ENCODE measurements at regions not wholly inside any gene's neighbourhood (a gene's known extent, or its start where the extent isn't known, plus 50 kb on each side); places are given as distances from the start of the nearest gene placed in this dataset.

DNA sequence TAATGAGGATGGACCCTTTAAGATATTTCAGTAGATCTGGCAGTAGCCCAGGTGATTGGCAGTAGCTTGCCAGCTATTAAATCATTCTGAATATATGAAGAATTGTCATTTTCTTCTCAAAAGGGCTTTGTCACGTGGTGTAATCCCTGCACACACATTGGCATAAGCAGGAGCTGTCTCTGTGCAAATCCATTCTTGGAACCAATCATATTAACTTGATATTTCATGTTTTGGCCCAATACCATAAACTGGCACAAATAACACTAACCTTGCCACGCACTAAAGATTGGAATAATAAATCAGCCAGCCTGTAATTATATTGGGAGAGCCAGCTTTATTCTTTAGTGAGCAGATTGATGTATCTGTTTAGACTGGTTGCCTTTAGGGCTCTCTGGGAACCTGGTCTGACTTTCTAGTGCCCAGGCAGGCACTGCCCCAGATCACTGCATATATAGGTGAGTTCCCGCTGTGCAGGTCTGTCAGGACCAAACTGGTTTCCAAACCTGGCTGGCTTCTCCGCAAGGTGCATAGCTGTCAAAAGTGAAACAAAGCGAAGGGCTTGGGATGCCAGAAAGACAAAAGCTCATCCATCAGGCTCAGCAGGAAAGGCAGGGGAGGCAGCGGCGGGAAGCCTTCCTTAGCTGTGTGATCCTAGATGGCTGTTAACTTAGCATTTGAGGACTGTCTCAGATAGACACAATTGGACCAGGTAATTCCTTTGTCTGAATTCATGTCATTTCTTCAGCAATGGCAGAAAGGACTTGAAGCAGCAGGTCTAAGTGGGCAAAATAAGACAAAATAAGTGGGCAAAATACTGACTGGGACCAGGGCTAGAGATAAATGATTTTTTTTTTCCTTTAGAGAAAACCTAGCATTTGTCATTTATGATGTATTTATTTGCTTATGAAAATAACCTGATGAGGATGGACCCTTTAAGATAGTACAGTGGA lies 128.8 kb upstream of the DYRK2 start:
- intact Hi-C loops (cut with DNase I), result loop anchor here (5.0 to 10.0 kb wide), 2 partner anchors 87 to 125 kb away; partner anchors contain the start of gene DYRK2
- DNase-seq (ENCODE audit: low spot score), result no peak

- intact Hi-C loops (cut with DNase I), result loop anchor here (10.0 kb wide), 1 partner anchor 124 kb away; the partner anchor contains the start of gene DYRK2
- DNase-seq (ENCODE audit: low spot score), result no peak
These were observed 127.9 kb upstream of the DYRK2 start for GRCh38 chr12:67520606-67521005.

DNA sequence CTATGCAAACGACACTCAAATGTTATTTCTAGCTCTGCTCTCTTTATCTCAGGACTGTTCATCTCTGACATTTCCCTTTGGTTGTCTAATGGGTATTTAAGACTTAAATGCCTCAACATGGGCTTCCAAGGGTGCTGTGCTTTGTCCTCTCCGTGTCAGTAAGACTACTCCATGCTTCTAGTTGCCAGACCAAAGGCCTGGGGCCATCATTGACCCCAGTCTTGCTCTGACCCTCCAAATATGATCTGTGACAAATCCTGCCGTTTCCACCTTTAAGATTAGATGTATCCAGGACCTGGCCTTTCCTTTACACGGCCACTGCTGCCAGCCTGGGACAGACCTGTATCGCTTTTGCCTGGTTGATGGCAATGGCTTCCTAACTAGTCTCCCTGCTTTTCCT lies 126.3 kb upstream of the DYRK2 start:
- intact Hi-C loops (cut with DNase I), result loop anchor here (10.0 kb wide), 1 partner anchor 123 kb away; the partner anchor contains the start of gene DYRK2

DNA sequence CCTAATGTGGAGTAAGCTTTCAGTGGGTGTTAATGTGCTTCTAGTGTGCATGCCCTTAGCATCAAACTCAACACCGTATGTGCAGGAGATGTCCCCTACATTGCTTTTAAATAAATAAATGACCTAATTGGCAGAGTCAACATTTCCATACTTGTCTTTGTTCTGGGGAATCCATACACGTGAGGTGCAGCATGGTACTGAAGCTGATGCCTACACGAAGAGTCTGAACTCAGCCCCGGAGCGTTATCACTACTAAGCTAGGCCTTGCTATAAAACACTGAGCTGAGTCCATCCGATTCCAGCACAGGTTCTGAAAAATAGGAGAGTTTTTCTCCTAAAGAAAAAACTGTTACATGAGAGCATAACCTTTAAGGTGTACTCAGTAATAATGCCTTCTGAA lies 125.0 kb upstream of the DYRK2 start:
- no peak for DNase-seq (ENCODE audit: low spot score)
- intact Hi-C loops (cut with DNase I), result loop anchor here (10.0 kb wide), 1 partner anchor 121 kb away; the partner anchor contains the start of gene DYRK2

More for the DNA sequence above, 126.3 kb upstream of the DYRK2 start:
- no peak for DNase-seq (ENCODE audit: low spot score)

DNA sequence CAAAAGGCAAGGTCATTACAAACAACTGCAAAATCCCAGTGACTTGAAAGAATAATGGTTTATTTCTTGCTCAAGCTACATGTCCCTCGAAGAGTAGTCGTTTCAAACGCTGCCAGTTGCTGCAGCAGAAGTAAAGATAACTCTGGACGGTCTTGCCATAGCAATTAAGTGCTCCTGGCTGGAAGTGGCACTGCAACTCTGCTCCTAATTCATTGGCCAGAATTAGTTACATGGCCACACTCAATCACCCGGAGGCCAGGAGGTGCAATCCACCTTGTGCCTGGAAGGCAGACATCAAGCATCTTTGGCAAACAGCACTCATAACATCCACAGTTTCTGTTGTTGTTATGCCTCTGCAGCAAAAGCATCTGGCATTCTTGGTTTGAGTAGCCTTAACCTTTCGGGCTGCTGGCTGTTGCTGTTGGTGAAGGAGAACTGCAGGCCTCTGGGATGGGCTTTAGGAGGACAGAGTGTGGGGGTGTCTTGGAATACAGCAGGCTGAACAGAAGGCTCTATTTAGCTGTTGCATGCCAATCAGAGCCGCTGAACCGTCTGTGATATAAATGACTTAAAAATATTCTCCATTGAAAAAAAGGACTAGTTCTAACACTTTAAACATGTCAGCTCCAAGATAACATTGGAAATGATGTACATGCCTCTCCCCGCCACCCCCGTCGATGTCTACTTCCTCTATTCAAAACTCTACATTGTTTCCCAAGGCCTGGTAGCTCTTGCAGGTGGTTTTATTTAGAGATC lies 123.5 kb upstream of the DYRK2 start:
- DNase-seq (ENCODE audit: low spot score), result no peak
- intact Hi-C loops (cut with DNase I), result loop anchor here (10.0 kb wide), 1 partner anchor 120 kb away; the partner anchor contains the start of gene DYRK2

DNA sequence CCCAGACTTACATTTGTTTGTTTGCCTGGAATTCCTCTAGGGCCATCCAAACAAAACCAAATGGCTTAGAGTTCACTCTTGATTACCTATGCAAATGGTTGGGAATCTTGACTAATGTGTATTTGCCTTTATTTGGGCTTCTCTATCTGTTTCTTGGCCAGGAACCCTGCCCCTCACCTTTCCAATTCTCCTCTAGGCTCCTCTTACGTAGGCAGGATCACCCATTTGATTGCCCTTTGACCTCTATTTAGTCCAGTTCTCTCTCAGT lies 123.0 kb upstream of the DYRK2 start:
- no peak for DNase-seq (ENCODE audit: low spot score)
- intact Hi-C loops (cut with DNase I), result loop anchor here (10.0 kb wide), 1 partner anchor 119 kb away; the partner anchor contains the start of gene DYRK2

- no peak for DNase-seq (ENCODE audit: low spot score)
- intact Hi-C loops (cut with DNase I), result loop anchor here (10.0 kb wide), 1 partner anchor 119 kb away; the partner anchor contains the start of gene DYRK2
These were observed 122.4 kb upstream of the DYRK2 start for GRCh38 chr12:67526129-67526528.

DNA sequence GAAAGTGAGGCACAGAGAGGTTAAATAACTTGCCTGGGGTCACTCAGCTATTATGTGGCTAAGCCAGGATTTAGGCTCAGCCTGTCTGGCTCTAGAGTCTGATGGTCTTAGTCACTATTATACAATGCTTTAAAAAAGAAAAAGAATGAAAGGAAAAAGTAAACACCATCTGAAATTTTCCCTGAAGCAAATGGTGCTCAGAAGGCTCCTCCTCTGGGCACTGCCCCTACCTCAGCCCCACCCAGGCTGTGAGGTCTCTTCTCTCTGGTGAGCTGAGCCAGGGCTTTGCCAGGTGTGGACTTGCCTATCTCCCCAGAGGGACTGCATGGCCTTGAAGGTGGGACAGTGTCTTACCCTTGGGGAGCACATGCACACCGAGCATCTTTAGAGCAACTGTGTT lies 117.5 kb upstream of the DYRK2 start:
- DNase-seq (ENCODE audit: low spot score), result no peak
- intact Hi-C loops (cut with DNase I), result loop anchor here (5.0 kb wide), 1 partner anchor 89 kb away; no protein-coding TSS in a partner anchor

DNA sequence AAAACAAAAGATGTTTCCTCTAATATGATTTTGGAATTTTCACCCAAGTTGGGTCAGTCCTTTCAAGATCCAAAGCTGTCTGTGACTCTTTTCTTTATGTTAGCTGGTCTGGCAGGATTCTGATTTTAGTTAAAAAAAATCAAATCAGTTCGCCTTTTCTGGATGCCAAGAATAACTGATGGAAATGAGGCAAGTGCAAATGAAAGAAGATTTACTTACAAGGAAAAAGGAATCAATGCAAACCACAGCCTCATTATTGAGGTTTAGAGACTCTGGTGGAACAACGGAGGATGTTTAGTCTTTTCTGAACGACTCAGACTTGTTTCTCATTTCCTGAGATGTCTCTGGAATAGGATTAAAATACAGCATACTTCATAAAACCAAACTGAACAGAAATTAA lies 117.0 kb upstream of the DYRK2 start:
- no peak for DNase-seq (ENCODE audit: low spot score)
- intact Hi-C loops (cut with DNase I), result loop anchor here (5.0 kb wide), 1 partner anchor 89 kb away; no protein-coding TSS in a partner anchor

DNA sequence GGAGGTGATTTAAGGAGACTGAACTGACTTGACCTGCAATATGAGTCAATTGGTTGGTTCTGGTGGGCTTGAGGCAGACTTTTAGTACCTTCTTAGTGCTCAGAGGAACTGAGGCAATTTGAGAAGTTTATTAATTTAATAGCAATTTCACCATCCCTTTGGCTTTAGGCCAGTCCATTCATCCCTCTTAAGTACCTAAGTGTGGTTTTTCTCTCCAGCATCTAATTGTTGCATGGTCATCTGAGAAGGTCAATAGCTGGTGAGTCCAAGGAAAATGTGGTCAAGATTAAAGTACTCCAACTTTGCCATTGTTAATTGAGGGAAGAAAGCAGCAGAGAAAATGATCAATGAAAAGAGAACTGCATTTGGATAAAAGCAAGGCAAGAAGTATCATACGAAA lies 115.4 kb upstream of the DYRK2 start:
- intact Hi-C loops (cut with DNase I), result loop anchor here (5.0 kb wide), 1 partner anchor 91 kb away; no protein-coding TSS in a partner anchor
- DNase-seq (ENCODE audit: low spot score), result no peak

- no peak for DNase-seq (ENCODE audit: low spot score)
- intact Hi-C loops (cut with DNase I), result loop anchor here (5.0 kb wide), 1 partner anchor 92 kb away; no protein-coding TSS in a partner anchor
These were observed 114.5 kb upstream of the DYRK2 start for GRCh38 chr12:67534046-67534445.

DNA sequence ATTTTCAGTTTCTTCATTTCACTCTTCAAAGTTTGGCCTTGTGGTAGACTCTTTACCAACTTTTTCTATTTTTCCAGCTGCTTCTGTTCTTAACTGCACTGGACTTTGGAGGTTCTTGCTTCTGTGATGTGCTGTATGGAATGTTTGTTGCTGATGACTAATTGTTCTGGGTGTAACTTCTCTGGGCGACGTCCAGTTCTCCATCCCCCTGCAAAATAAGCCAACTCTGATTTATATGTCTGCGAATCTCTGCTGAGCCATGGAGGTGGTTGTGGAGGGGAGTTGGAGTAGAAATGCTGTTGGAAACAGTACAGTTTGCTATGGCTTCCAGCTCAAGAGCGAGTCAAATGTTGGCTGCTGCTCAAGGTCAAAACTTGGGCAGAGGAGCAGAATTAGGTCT lies 113.9 kb upstream of the DYRK2 start:
- no peak for DNase-seq (ENCODE audit: low spot score)
- intact Hi-C loops (cut with DNase I), result loop anchor here (5.0 kb wide), 1 partner anchor 92 kb away; no protein-coding TSS in a partner anchor

GRCh38 chr12:67535176-67535575 lies 113.4 kb upstream of the DYRK2 start:
- no peak for DNase-seq (ENCODE audit: low spot score)
- intact Hi-C loops (cut with DNase I), result no loop called here

GRCh38 chr12:67535971-67536370 lies 112.6 kb upstream of the DYRK2 start:
- intact Hi-C loops (cut with DNase I), result no loop called here

DNA sequence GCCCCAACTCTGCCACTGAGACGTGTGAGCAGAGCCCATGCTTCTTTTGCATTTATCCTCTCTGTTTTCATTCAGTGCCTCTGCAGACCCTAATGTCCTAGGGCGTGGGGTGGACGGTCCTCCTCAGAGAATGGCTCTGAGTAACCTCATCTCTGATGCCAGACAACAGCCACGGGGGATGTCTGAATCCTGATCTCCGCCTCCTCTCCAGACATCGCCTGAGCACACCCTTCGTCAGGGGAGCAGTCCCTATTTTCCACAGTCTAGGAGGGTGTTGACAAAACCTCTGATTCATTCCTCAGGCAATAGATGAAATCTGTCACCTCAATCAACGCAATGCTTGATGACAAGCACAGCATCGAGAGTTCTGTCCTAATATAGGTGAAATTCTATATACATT lies 109.2 kb upstream of the DYRK2 start:
- DNase-seq (ENCODE audit: low spot score), result no peak
- intact Hi-C loops (cut with DNase I), result no loop called here

More at GRCh38 chr12:67535971-67536370, 112.6 kb upstream of the DYRK2 start:
- no peak for DNase-seq (ENCODE audit: low spot score)

DNA sequence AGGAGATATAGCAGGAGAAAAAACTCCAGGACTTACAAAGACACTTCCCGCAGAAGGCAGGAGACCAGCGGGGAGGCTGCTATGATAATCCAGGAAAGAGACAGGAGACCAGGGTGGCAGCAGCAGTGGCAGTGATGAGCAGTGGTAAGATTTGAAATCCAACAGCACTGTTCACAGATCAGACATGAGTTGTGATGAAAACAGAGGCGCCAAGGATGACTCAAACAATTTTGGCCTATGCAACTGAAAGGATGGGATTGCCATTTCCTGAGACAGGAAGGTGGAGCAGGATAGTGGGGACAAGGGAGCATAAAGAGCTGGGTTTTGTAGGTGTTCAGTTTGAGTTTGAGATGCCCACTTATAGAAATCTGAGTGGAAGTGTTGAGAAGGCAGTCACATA lies 108.6 kb upstream of the DYRK2 start:
- intact Hi-C loops (cut with DNase I), result no loop called here

GRCh38 chr12:67540920-67541624 lies 107.5 kb upstream of the DYRK2 start:
- no peak for DNase-seq (ENCODE audit: low spot score)
- intact Hi-C loops (cut with DNase I), result no loop called here

More for the DNA sequence above, 108.6 kb upstream of the DYRK2 start:
- DNase-seq (ENCODE audit: low spot score), result no peak

GRCh38 chr12:67541625-67541991 lies 106.9 kb upstream of the DYRK2 start:
- no peak for DNase-seq (ENCODE audit: low spot score)
- intact Hi-C loops (cut with DNase I), result no loop called here

DNA sequence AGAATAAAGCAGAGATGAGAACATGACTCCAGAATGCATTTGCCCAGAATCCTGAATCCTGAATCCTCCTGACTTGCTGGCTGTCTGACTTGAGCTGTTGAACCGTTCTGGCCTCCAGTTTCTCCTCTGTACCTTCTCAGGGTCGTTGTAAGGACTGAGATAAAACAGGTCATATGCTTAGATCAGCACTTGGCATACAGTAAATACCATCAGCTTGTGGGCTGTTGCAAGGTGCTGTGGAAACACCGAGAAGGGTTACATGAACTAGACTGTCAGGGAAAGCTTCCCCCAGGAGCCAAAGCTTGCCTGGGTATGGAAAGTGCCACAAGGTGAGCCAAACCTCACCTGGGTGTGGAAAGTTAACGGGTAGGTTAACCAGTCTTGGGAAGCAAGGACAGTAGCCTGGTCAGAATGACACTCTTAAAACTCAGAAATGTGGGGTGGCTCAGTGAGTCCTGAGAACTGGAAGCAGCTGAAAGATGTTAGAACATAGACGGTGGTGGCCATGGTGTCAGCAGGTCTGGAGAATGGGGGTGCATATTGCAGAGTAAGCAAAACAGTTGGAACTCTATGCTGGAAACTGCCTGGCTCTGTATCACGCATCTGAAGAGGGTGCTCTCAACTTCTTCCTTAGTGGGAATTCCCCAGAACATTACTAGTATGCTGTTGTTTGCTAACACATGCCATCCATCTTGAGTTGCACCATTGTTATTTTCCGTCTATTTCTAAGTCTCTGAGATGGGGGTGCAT lies 105.3 kb upstream of the DYRK2 start:
- DNase-seq (ENCODE audit: low spot score), result no peak
- intact Hi-C loops (cut with DNase I), result no loop called here
